GM12891 (cell line): ENCODE measurements at regions not wholly inside any gene's neighbourhood (a gene's known extent, or its start where the extent isn't known, plus 50 kb on each side); places are given as distances from the start of the nearest gene placed in this dataset.

Experiments
- POLR2A ChIP-seq: IDR thresholded peaks from 2 replicates; pipeline ENCODE4 v1.6.1; 2011; ENCODE audit warnings: low read depth, low read length, control low read depth
- POLR2AphosphoS5 ChIP-seq: IDR thresholded peaks from 2 replicates; pipeline ENCODE4 v1.6.1; 2011; ENCODE audit warnings: low read depth, low read length, control low read depth

DNA sequence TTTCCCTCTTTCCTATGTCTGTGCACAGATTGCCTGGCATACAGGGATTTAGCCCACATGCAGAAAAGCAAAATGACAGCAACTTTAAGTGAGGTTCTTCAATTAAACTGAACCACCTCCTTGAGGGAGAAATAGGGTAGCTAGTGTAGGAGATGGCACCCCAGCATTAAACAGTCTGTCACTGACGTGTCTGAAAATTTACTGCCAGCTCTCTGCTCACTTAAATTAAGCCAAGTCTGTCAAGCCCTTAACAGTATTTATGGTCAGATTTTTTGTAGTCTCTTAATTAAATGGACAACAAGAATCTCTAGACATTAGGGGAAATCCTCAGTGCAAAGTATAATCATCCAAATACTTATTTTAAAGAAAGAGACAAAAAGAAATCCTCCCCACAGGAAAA lies 696.5 kb upstream of the PTBP2 start:
- no peak for TF ChIP-seq POLR2AphosphoS5
- no peak for TF ChIP-seq POLR2A
